ENCODE measurements at regions not wholly inside any gene's neighbourhood (a gene's known extent, or its start where the extent isn't known, plus 50 kb on each side); places are given as distances from the start of the nearest gene placed in this dataset.

DNA sequence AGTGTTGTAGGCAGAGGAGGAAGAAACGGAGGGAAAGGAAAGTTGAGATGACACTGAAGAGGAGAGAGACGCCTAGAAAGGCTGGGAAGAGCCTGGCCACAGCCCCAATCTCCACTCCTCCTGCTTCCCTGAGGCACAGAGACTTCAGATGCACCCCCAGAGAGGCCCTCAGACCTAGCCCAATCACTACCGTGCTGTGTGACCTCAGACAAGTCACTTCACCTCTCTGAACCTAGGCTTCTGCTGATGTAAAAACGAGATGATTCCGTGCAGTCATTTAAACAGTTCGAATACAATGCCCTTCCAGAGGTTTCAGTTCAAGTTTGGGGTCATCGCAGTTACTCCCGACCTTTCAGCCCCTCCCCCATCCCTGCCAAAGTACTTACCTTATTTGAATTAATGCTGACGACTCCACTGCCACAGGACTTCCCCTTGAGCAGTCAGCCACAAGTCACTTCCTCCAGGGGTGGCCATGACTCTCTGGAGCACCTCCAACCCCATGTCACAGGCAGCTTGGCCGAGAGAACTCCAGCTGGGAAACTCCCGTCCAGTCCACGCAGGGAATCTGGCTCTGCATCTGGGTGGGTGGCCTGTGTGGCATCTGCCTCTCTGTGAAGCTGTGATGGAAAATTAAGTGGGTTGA, 105.2 kb upstream of the ID2 start:
- DNase-seq (ENCODE audit: low spot score), result no peak

DNA sequence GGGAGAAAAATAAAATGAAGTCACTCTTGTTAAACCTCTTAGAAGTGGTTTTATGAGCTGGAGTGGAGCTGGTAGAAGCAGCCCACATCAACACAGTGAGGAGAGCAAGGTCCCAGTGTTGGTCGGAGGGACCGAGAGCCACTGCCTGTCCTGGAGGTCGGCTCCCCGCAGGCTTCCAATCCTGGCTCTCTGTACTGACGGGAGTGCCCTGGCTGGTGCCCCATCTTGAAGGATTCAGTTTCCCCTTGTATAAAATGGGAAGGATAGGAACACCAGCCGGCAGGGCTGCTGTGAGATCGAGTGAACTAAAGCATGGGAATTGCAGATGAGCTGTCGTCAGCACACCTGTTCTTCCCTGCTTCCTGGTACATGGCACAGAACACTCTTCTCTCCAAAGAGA, 104.3 kb upstream of the ID2 start:
- DNase-seq (ENCODE audit: low spot score), result no peak

DNA sequence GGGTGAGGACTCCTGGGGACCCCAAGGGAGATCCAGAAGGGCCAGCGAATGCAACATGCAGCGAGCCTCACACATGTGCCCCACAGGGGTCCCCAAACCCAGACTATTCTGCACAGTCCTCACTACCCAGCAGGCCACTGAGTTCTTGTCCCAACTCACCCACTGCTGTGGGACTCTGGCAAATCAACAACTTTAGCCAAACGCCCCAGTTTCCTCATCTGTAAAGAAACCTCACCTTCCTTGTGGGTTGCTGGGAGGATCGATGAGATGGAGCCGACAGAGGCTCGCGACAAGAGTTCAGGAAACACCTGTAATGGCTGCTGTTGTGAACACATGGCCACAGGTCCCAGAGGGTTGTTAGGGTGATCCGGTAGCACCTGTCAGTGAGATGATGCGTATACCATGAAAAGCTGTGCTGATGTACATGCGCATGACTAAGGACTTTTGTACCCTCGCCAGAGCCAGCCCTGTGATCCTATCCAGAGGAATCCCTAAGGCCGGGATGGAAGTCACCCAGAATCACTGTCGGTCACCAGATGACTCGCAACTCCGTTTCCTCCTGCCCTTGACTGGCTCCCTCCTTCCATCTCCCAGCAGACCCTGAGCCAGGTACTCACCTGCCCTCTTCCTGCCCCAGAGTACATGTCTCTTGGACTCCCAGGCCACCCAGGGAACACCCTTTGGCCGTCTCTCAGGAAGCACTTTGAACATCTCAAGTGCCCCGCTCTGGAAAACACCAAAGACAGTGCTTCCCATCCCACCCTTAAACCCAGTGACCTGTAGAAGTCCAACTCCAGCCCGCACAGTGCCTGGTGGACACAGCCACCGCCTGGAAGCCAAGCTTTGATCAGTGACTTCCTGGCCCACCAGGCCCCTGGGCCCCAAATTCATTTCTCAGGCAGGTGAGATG, 103.3 kb upstream of the ID2 start:
- DNase-seq (ENCODE audit: low spot score), result no peak

DNA sequence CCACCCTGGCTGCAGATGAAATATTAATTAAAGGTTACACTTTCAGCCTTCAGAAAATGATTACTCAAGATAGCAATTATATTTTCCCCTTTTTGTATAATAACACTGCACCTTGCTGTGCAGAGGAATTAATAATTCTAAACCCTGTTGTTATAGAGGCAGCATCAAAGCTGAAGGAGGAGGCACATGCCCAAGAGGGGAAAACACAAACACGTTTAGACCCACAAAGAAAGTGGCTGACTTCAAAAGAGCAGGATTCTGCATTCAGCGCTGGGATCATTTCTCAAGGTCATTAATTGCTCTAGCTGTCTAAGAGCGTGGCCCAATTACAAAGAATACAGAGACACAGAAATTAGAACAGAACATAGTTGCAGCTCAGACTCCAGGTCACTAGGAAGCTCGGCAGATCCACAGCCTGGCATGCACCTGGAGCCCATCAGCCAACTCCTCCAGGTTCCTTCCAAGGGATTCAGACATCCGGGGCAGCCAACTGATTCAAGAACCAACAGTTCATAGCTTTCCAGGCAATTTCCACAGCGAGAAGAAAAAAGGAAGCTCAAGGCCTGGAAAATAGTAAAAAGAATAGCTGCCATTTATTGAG, 102.3 kb upstream of the ID2 start:
- no peak for DNase-seq (ENCODE audit: low spot score)

DNA sequence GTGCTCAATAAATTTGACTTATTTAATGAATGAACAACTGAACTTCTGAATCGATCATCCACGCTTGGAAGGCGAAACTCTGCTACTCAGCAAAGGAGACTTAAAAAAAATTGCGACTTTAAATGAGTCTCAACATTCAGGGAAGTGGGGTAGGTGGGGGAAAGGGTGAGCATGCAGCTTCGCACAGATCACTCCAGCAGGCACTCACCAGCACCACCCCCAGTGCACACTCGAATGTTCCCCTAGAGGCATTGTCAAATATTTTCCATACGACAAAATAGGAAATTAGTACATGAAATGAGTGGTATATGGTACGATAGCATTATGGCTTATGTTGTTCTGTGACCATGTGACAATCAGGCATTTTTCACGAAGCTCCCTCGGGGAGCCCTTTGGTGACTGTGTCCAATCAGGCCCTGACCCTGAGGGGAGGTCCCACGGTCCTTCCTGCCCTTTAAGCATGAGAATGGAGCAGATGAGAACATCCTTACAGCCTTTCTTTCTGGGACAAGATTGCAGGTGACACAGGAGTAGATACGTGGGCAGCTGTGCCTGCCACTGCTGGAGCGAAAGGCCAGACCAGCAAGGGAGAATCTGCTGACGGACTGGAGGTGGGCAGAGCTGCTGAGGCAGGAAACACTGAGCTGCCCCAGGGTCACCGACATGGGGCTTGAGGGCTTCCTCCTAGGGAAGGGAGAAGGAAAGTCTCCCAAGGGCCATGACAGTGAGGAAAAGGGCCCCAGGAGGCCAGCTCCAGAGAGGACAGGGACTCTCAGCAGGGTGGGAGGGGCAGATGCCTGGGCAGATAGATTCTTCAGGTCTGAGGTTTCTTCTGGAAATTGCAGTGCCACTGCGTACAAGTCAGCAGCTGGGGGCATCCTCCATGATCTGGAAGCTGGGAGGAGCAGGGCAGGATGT, 101.3 kb upstream of the ID2 start:
- DNase-seq (ENCODE audit: low spot score), result no peak

DNA sequence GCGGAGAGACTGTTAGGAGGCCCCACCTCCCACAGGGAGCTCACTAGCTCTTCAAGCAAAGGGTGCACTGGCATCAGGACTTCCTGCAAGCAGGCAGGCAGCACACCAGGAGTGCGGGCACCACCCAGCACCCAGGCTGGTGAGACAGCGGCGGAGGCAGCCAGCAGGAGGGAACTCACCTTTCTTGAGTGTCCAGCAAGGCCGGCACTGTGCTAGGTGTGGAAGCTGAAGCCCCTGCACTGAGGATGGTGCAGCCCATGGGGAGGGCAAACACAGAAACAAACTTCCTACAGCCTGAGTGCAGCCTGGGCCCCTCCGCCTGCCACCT, 100.7 kb upstream of the ID2 start:
- DNase-seq (ENCODE audit: low spot score), result no peak

DNA sequence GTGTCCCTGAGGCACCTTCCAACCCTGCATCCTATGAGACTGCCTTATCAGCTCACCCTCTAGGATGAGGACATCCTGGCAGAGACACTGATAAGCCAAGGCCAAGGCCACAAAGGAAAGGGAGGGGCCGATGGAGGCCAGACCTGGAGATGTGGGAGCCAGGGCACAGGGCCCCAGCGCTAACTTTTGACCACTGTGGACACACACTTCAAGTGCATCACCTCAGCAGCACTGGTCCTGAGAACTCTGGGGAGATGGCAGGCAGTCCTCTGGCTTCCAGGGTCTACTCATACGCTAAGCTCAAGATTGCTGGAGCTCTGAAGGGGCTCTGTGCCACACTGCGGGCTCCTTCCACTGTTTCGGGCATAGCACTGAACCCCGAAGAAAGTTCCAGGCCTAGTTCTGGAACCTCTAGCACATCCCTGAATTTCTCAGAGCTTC, 100.2 kb upstream of the ID2 start:
- no peak for DNase-seq (ENCODE audit: low spot score)

DNA sequence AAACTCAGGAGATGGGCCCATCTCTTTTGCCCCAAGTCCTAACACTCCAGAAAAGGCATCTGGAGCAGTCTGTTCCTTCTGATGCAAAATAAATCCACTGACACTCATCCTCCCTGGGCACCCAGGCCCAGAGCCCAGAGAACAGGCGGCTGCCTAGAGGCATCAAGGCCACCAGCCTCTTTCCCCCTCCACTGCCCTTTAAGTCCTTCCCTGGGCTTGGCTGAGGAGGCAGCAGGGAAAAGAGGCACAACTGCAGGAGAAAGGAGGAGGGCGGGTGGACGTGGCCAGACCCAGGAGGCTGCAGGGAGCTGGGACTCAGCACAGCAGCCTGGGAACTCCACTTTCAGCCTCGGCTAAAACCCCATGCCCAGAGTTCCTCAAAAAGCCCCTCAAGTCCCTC, 99.7 kb upstream of the ID2 start:
- DNase-seq (ENCODE audit: low spot score), result no peak

DNA sequence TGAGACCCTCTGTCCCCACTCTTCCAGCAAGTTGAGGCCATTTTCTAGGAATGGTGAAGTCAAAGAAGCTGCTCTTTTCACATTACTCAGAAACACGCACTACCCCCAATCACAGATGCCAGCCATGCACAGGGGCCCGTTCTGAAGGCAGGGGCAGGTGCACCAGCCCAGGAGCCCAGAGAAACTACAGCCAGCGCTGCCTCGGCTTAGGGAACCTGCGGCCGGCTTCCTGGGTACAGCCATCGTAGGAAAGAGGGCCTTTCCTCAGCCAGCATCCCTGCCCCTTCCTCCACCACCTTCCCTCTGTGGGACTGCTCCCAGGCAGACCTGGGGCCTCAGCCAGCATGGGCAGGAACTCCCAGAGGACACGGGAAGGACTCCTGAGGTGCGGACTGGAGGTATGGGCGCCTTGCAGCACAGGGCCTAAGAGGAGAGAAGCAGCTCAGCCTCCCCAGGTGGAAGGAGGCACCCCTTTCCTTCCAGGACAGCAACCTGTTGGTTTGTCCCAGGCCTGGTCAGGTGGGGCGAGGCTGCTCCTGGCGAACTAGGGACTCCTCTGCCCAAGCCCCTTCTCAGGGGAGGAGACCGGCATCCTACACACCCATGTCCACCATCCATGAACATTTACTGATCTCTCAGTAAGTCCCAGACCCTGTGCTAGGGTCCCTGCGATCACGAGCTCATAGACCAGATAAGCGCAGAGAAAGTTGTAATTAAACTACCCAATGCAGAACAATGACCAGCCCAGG, 99.0 kb upstream of the ID2 start:
- no peak for DNase-seq (ENCODE audit: low spot score)

DNA sequence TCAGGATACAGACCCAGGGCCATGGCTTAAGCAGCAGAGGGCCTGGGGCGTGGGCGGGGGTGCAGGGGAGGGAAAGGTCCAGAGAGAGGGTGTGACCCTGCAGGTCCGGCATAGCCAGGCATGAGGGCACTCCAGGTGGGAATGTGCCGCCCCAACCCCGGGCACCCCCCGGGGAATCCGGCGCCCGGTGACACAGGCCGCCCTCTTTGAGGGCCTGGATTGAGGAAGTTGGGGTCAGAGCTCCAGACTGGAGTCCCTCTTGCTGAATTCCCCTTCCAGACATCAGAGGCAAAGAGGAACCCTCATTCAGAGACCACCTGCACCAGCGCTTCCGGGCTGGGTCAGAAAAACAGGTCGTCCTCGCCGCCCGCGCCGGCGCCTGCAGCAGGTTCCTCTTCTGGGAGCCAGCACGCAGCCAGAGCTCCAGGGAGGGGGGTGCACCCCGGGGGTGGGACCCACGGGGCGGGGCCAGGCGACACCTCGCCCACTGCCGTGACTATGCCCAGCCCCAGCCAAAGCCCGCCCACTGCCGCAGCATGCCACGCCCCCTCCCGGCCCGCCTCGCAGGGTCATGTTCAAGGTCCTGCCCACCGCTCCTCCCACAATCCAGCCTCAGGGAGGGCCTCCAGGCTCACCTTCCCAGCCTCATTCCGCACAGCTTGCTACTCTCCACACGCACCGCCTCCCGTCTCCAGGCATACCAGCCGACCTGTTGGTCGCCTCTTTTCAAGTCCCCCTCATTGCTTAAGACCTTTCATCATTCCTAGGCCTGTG, 98.3 kb upstream of the ID2 start:
- no peak for DNase-seq (ENCODE audit: low spot score)

DNA sequence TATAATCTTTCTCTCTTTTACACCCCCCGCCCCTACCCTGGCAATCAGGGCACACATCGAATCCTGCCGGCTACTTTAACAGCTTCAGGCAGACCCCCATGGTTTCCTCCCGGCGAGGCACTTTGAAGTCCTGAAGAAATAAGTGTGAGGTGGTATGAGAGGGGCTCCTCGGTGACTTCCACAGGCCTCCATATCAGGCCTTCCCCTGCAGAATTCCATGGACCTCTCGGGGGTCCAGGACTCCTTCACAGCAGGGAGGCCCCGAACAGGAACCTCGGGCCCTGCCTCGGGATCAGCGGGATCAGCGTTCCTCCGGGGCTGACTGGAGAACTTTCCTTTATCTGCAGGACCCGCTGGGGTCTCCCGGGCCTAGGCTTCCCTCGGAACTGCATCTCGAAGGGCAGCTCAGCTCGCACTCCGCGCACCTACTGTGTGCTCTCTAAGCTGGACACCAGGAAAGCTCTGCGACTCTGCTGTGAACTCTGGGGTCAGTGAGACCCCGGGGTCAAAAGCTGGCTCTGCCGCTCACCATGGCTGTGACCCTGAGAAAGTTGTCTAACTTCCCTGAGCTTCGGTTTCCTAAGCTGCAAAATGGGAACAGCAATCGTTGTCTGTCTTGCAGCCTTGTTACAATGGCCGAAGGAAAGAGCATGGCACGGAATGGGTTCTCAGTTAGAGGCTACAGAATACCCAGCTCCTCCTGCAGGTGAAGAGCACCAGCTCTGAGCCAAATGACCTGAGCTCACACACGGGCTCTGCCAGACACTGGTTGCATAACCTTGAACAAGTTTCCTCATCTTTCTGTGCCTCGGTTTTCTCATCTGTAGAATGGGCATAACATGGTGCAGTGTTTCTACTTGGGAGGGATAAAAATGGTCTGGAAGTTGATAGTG, 97.4 kb upstream of the ID2 start:
- no peak for DNase-seq (ENCODE audit: low spot score)

DNA sequence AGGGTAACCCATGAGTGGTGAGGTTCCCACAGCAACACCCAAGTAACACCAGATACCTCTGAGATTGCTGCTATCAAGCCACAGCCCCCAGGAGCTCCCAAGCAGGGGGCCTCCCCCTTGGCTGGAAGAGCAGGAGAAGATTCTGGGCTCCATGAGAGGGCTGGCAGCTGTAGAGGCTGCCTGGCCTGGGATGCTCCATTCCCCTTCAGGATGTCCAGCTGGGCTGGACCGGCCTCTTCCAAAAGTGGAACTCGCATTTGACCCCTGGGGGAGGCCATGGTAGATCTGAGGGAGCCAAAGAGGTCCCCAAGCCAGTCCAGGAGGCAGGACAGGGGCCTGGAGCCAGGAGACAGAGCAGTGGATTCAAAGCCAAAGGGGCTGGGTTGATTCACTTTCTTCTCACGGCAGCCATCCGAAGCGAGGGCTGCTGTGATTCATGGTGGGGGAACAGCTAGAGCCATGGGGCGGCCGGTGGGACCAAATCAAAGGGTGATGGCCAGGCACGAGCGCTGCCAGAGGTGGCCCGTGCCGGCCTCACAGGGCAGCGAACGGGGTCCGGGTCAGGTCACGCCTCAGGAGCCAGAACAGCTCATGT, 95.3 kb upstream of the ID2 start:
- DNase-seq (ENCODE audit: low spot score), result no peak

DNA sequence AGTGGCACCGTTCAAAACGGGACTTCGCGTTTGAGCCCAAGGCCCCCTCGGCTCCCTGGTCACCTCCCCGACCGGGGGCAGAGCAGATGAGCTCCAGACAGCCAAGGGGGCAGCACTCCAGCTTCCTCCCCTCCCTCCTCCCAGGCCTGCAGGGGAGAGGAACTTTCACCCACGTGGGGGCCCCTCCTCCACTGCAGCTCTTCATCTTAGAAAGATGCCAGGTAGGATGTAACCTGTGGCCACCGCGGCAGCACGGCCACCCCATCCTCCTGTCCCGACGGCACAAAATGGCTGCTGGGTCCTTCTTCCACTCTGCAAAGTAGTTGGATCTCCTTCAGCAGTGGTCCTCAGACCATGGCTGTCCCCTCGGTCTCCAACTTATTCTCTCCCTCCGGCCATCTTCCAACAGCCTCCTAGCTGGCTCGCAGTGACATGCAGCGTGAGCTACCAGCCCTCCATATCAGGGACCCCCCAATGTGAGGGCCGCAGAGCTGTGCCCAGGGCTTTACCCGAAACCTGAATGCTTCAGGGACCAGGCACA, 94.5 kb upstream of the ID2 start:
- DNase-seq (ENCODE audit: low spot score), result no peak

DNA sequence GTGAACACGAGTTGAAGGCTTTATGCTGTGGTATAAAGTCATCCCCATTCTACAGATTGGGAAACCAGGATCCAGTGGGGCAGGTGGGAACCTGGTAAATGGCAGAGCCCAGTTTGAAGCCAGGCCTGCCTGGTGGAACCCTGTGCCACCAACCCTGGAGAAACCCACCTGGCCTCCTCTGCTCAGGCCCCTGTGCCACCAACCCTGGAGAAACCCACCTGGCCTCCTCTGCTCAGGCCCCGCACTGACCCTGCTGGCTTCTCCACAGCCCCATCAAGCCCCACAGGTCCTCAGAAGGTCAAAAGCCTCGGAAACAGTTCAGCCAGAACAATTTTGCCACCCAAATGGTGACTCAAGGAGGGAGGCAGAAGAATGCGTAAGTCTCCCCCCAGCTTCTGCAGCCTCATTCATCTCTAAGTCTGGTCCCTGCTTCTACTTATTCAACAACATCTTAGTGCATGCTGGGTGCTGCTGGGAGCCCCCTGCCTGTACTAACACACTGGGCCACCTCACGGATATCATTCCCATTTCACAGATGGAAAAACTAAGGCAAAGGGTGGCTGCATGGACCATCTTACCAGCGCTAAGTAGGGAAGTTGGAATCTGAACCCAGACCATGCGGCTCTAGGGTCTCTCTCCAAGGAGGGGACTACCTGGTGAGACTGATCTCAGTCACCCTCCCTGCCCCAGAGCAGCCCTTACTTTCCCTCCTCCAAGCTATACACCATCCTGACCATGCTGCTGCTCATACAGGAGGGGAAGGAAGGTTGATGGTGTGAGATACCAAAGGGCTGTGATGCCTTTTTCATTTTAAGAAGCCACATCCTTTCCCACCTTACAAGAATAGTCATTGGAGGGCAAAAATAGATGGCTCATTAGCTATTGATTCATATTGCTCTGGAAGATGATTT, 93.7 kb upstream of the ID2 start:
- no peak for DNase-seq (ENCODE audit: low spot score)

DNA sequence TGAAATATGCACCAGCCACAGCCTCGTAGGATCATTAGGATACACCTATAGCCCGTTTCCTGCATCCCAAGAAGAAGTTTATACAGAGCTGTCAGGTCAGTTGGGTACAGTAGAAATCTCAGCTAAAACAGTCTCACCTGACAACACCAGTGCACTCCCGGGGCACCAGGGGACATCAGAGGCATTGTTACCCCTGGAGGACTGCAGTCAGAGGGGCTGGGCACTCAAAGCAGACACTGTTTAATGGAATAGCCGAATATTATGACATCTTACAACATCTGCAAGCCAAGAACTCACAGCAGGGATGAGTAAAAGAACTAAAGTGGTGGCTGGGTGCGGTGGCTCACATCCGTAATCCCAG, 93.0 kb upstream of the ID2 start:
- no peak for DNase-seq (ENCODE audit: low spot score)

DNA sequence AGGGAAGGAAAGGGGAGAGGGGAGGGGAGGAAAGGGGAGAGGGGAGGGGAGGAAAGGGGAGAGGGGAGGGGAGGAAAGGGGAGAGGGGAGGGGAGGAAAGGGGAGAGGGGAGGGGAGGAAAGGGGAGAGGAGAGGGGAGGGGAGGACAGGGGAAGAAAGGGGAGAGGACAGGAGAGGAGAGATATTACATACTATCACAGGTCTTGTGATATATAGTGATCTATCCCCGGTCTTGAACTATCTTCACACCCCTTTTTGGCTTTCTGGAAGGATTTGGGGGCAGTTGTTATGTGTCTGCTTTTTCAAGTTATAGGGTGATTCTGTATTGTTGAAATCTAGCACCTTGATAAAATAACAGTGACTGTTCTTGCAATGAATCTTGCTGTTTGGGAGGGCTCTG, 92.1 kb upstream of the ID2 start:
- DNase-seq (ENCODE audit: low spot score), result no peak

DNA sequence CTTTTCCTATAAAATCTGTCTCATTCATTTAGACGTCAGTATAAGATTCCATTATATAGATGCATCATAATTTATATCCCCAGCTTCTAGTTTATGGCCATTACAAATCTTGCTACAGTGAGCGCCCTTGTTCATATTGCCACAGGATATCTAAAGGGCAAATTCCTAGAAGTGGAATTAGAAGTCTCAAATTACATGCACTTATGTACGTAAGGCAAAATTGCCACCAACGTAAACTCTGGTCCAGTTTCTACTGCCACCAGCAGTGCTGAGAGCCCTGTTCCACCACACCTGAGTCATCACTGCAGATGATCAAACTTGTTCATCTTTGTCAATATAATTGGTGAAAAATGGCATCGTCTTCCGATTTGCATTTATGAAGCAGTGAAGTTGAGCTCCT, 90.9 kb upstream of the ID2 start:
- DNase-seq (ENCODE audit: low spot score), result no peak

DNA sequence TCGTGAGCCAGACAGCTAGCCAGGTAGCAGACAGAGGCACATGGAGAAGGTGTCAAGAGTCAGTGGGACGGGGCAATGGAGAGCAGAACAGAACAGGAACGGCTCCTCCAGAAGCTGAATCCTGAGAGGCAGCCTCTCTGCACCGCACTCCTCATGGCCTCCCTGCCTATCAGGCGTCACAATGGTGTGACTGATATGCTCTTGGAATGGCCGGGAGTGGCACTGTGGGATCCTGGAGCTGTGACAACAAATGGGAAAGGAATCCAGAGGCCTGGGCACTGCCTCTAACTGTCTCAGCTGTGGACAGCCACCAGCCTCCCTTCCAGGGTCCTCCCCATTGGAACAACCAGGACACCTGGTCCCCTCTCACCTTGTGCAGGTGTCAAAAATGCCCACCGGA, 89.1 kb upstream of the ID2 start:
- no peak for DNase-seq (ENCODE audit: low spot score)

Measured in SK-N-DZ (cell line).